Esophagus (tissue), 2 donors: ENCODE measurements at regions not wholly inside any gene's neighbourhood (a gene's known extent, or its start where the extent isn't known, plus 50 kb on each side); places are given as distances from the start of the nearest gene placed in this dataset.
A peak's percentile ranks its signal among the peaks of the same experiment; 100 is the strongest.

Source experiments
- H3K27ac ChIP-seq, 2 donors: one replicate each; pipeline ENCODE4 v1.5.1; 2013; ENCODE audit warnings: low read depth in 2 of 2, mild to moderate bottlenecking in 2 of 2, inconsistent platforms in 1 of 2, low read length in 1 of 2, moderate library complexity in 1 of 2
- H3K27me3 ChIP-seq, 2 donors: one replicate each; pipeline ENCODE4 v1.6.1; 2013; ENCODE audit warnings: low read length in 2 of 2, control low read depth in 1 of 2, mild to moderate bottlenecking in 1 of 2; ENCODE audit not compliant: insufficient read depth in 2 of 2, control insufficient read depth in 1 of 2
- H3K36me3 ChIP-seq, 2 donors: one replicate each; pipeline ENCODE4 v1.6.1; 2013; ENCODE audit warnings: low read length in 1 of 2; ENCODE audit not compliant: control insufficient read depth in 2 of 2, insufficient read depth in 2 of 2
- H3K4me1 ChIP-seq, 2 donors: one replicate each; pipeline ENCODE4 v1.6.1; 2013; ENCODE audit warnings: low read length in 1 of 2; ENCODE audit not compliant: control insufficient read depth in 2 of 2, insufficient read depth in 2 of 2
- H3K4me3 ChIP-seq, 2 donors: one replicate each; pipeline ENCODE4 v1.5.1; 2013; ENCODE audit warnings: low read length in 2 of 2, mild to moderate bottlenecking in 2 of 2, low read depth in 1 of 2, moderate library complexity in 1 of 2
- H3K9me3 ChIP-seq, 2 donors: one replicate each; pipeline ENCODE4 v1.6.1; 2013; ENCODE audit warnings: mild to moderate bottlenecking in 2 of 2, low read depth in 1 of 2, low read length in 1 of 2, moderate library complexity in 1 of 2; ENCODE audit not compliant: control insufficient read depth in 2 of 2, insufficient read depth in 1 of 2
- whole genome bisulfite sequencing, 2 donors: extraction: QIAGEN DNeasy Blood & Tissue Kit; methylation state at CpG; one replicate each; pipeline ENCODE4 v1.1.7; 2013; 5-methylcytosine and 5-hydroxymethylcytosine counted together
- donor health status: healthy with polysubstance abuse.
- donor health status: Bipolar disorder and iron deficiency.

DNA sequence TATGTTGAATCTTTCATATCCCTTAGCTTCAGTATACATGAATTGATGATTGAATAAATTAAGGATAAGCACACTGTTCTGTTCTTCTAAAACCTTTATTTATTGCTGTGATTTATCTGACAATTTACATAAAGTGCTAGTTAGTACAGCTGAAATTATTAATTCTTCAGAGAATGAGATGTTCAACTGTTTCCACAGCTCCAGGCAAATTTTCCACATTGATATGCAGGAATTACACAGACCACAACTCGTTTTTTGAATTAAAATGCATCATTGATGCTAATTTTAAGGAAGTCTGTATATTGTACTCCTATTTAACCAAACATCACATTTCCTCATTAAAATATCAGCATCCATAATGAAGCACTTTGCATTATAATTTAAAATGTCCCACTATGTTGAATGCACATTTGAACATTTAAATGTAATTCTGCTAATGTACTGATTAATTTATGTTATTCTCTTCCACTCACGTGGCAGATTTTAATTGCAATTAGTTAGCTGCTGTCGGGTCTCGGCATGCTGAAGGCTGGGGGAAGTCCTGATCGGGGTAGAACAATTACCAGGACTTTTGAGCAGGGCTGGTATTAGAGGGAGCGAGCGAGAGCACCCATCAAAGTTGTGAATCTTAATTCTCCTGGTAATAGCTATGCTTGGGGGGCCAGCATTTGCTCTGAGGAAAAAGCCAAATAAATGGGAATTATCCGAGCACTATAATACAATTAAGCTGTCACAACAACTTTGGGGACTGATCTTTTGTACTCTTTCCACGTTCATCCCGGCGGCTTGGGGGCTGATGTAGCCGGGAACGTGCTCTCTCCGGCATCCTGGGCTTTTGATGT, 136.7 kb upstream of the TMTC4 start:
- Histone ChIP-seq H3K27me3 (no peaks in the 10 kb centered on the region), H3K4me3 (no peak overlapping the region), H3K9me3 (no peaks in the 10 kb centered on the region), H3K27ac (no peak overlapping the region), H3K4me1 (peaks cover 0 to 10% of the 10 kb centered on the region in 2 donors), H3K36me3 (no peaks in the 10 kb centered on the region)
- 78 to 79% methylated on average over 14 of the region's 14 CpGs for WGBS, 2 donors

DNA sequence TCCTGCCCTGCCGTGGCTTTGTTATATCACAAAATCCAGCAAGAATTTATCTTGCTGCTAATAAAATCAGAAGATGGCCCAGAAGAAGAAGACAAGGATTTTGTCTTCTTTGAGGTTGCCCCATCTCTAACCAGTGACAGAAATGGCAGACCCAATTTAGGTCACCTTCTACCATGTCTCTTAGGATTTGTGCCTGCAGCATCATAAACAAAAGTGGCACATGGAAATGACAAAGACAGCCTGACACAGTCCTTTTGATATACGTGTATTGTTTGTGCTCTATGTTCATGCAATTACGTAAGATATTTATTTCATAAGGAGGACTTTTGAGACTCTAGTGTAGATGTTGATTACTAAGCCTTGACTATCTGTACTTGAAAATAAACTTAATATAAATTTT, 135.9 kb upstream of the TMTC4 start:
- WGBS, 2 donors, result 81 to 83% methylated on average over 3 of the region's 3 CpGs
- Histone ChIP-seq H3K27me3 (no peaks in the 10 kb centered on the region), H3K4me3 (no peak overlapping the region), H3K9me3 (no peaks in the 10 kb centered on the region), H3K27ac (no peak overlapping the region), H3K4me1 (peaks cover 0 to 6% of the 10 kb centered on the region in 2 donors), H3K36me3 (no peaks in the 10 kb centered on the region)

DNA sequence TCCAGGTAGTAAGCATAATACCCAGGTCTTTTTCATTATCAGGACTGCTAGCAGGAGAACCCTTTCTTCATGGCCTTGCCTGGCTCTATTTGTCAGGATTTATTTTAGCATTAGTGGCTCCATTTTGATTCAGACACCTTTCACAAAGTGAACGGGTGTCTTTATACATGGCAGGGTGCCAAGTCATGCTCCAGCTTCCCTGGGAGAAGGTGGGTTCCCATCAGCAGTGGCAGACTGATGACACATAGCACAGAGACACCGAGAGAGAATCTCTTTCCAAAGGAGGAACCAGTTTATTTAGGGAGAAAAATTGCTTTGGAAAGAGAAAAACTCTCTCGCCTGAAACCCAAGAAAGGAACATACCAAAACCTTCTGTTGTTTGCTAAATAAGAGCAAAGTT, 135.3 kb upstream of the TMTC4 start:
- Histone ChIP-seq H3K4me1 (peaks cover 0 to 3% of the 10 kb centered on the region in 2 donors), H3K27me3 (no peaks in the 10 kb centered on the region), H3K9me3 (no peaks in the 10 kb centered on the region), H3K27ac (no peak overlapping the region), H3K36me3 (no peaks in the 10 kb centered on the region), H3K4me3 (no peak overlapping the region)
- 58 to 62% methylated on average over 3 of the region's 3 CpGs for WGBS, 2 donors

DNA sequence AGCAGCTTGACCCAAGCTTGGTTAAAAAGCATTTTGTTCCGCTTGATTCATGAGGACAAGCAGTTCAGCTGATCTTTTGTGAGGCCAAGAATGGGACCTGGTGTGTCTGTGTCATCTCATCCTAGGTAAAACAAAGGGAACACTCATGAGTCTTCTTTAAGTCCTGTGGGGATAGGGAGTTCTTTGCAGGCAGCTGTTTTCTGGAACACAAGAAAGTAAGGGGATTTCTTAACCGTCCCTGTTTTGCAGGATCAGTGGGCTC, 134.5 kb upstream of the TMTC4 start:
- 88 to 95% methylated on average over 2 of the region's 2 CpGs for WGBS, 2 donors

DNA sequence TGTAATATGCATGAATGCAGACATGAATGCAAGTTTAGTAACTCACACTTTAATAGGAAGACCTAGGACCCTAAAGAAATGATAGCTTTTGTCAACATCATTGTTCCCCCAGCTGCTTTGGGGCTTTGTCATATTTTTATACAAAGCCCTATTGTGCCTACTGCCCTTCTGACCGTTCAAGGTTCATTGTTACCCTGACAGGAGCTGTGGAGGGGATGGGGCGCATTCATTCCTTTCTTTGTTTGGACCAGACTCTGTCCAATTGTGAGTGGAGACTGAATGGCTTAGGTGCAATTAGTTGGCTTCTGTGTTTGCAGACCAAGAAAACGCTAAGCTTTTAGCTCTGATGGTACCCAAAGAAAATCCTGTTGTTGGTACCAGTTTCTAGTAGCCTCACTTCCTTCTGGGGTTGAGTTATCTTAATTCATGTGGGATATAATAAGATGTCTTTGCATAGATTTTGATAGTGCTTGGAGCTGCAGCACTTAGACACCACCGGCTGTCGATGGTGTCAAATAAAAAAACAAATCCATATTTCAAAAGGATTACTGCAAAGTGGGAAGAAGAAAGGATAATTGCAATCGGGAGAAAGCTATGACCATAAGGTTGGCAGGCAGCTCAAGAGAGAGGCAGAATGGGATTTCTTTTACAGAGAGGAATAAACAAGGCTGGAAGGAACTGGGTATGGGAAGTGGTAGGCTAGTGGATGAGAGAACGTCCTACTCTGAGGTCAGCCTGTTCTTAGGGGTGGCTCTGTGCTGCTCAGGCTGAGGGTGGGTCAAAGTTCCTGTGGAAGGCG, 133.9 kb upstream of the TMTC4 start:
- no peaks in the 10 kb centered on the region for H3K27me3 ChIP-seq
- 63 to 73% methylated on average over 8 of the region's 8 CpGs for WGBS, 2 donors
- H3K4me1 ChIP-seq, result peaks cover 0 to 2% of the 10 kb centered on the region in 2 donors
- no peak overlapping the region for H3K4me3 ChIP-seq
- H3K27ac ChIP-seq, result no peak overlapping the region
- no peaks in the 10 kb centered on the region for H3K36me3 ChIP-seq
- H3K9me3 ChIP-seq, result no peaks in the 10 kb centered on the region

More for the DNA sequence above, 134.5 kb upstream of the TMTC4 start:
- Histone ChIP-seq H3K36me3 (no peaks in the 10 kb centered on the region), H3K4me1 (peaks cover 0 to 3% of the 10 kb centered on the region in 2 donors), H3K4me3 (no peak overlapping the region), H3K9me3 (no peaks in the 10 kb centered on the region), H3K27ac (no peak overlapping the region), H3K27me3 (no peaks in the 10 kb centered on the region)

DNA sequence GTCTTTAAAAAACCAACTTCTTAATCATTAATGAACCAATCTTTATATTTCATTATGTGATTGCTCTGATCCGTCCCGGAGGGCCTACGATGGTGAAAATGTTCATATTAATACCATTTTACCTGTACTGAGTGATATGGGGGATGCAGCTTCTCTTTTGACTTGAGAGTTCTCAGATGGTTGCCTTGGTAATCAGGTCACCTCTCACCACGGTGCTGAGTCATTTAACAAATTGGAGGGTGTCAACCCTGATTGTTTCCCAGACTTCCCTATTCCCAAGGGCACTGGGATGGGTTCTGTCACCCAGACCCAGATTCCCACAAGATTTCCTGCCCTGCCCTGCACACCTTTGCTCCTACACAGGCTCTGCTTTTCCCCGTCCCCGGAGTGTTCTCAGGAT, 128.5 kb upstream of the TMTC4 start:
- Histone ChIP-seq H3K9me3 (no peaks in the 10 kb centered on the region), H3K4me1 (peaks cover 0 to 5% of the 10 kb centered on the region in 2 donors), H3K4me3 (no peak overlapping the region), H3K27me3 (no peaks in the 10 kb centered on the region), H3K36me3 (no peaks in the 10 kb centered on the region), H3K27ac (no peak overlapping the region)
- 65 to 72% methylated on average over 6 of the region's 6 CpGs for WGBS, 2 donors

DNA sequence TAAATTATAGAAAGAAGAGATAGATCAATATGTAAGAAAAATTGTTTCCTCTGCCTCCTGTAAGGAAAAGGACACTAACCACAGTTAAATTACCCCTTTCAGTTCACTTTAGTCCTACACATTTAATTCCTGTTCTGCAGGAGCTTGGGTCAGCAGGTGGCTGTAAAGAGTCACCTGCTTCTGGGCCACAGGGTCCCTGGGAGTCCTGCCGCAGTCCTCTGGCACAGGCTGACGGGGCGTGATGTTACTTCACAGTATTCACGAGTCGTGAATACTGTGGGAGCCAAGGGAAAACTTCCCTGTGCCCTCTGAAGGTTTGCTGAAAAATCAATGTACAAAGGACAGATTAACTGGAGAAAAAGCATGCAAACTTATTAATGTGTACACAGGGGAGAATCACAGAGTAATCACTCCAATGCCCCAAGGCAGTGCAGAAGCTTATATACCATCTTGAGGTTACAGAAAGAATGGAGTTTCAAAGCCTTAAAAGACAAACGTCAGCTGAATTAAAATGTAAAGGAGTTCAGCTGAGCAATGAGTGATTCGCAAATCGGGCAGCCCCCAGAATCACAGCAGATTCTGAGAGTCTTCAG, 125.8 kb upstream of the TMTC4 start:
- Histone ChIP-seq H3K9me3 (no peaks in the 10 kb centered on the region), H3K4me1 (peaks cover 0 to 5% of the 10 kb centered on the region in 2 donors), H3K27me3 (no peaks in the 10 kb centered on the region), H3K27ac (peak overlapping the region in 1 of 2 donors; percentile 17), H3K36me3 (no peaks in the 10 kb centered on the region), H3K4me3 (no peak overlapping the region)
- 48 to 61% methylated on average over 8 of the region's 8 CpGs for WGBS, 2 donors

DNA sequence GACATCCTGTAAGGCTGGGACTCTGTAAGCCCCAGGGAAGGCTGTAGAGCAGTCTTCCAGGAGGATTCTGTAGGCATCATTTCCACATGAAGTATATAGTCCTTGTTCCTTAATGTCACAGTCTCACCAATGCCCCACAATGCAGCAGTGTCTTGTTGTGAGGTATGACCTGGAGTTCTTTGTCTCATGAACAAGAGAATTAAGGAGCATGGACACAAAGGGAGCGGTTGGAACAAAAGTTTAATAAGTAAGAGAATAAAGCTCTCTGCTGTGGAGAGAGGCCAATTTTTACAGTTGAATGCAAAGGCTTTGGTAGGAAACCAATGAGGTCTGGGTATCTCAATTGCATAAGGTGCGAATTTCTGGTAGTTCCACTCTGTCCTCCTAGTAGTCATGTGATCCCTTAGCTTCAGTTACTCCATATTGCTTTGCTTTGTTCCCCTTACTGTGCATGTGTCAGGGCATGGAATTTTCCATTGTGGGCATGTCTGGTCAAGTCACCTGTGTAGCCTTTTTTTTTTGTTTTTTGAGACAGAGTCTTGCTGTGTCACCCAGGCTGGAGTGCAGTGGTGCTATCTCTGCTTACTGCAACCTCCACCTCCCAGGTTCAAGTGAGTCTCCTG, 124.3 kb upstream of the TMTC4 start:
- Histone ChIP-seq H3K27ac (peak overlapping the region; percentile 10 to 70), H3K9me3 (no peaks in the 10 kb centered on the region), H3K36me3 (no peaks in the 10 kb centered on the region), H3K27me3 (no peaks in the 10 kb centered on the region), H3K4me3 (no peak overlapping the region), H3K4me1 (peaks cover 0 to 5% of the 10 kb centered on the region in 2 donors)
- 62 to 84% methylated on average over 2 of the region's 2 CpGs for WGBS, 2 donors

DNA sequence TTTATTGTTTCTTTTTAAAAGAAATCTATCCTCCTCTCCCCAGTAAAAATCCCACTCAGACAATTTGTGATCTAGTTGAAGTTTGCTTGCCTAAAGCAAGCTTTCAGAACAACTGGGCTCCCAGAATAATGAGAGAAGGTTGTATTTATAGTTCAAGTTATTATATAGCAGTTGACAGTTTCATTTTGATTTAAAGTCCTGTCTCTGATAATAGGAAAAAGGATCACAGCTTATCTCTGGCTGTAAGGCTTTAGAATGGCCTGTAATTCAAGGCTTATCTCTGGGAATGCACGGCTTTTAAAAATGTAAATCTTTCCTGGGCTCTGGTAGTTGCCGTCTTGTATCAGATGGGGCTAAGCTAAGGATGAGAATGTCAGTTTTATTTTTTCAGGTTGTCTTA, 123.3 kb upstream of the TMTC4 start:
- no peaks in the 10 kb centered on the region for H3K36me3 ChIP-seq
- no peaks in the 10 kb centered on the region for H3K27me3 ChIP-seq
- no peak overlapping the region for H3K27ac ChIP-seq
- H3K4me1 ChIP-seq, result peaks cover 0 to 5% of the 10 kb centered on the region in 2 donors
- no peaks in the 10 kb centered on the region for H3K9me3 ChIP-seq
- 44 to 55% methylated on average over 2 of the region's 2 CpGs for WGBS, 2 donors
- H3K4me3 ChIP-seq, result no peak overlapping the region
